Astrocyte of the cerebellum (primary cell): ENCODE measurements at regions not wholly inside any gene's neighbourhood (a gene's known extent, or its start where the extent isn't known, plus 50 kb on each side); places are given as distances from the start of the nearest gene placed in this dataset.

Experiments used
- DNase-seq: peaks from one replicate; pipeline ENCODE4 v3.0.0-alpha.2; 2011; ENCODE audit warnings: low read depth
- H3K4me3 ChIP-seq: 2 replicates; pipeline ENCODE4 v1.5.1; 2011; ENCODE audit warnings: mild to moderate bottlenecking, low read depth, low read length, moderate library complexity
- in situ Hi-C: cut with HindIII; loops from 2 replicates; pipeline ENCODE4 v1.10.0; 2017; ENCODE audit warnings: low sequenced_read_pairs
- TF ChIP-seq, protein P1 (sequence below): IDR thresholded peaks from 2 replicates; pipeline ENCODE4 v1.5.1; 2012; ENCODE audit warnings: low read length, low read depth, moderate library complexity, mild to moderate bottlenecking; ENCODE audit errors: missing control alignments

DNA sequence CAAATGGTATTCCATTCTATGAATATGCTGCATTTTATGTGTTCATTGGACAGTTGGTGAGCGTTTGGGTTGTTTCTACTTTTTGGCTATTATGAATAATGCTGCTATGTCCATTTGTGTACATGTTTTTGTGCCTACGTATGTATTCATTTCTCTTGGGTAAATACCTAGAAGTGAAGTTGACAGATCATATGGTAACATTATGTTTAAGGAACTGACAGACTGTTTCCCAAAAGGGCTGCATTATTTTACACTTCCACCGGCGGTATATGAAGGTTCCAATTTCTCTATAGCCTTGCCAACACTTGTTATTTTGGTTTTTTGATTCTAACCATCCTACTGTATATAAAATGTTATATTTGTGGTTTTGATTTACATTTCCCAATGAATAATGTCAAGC, 703.9 kb upstream of the CDH2 start:
- TF ChIP-seq, protein P1, sequence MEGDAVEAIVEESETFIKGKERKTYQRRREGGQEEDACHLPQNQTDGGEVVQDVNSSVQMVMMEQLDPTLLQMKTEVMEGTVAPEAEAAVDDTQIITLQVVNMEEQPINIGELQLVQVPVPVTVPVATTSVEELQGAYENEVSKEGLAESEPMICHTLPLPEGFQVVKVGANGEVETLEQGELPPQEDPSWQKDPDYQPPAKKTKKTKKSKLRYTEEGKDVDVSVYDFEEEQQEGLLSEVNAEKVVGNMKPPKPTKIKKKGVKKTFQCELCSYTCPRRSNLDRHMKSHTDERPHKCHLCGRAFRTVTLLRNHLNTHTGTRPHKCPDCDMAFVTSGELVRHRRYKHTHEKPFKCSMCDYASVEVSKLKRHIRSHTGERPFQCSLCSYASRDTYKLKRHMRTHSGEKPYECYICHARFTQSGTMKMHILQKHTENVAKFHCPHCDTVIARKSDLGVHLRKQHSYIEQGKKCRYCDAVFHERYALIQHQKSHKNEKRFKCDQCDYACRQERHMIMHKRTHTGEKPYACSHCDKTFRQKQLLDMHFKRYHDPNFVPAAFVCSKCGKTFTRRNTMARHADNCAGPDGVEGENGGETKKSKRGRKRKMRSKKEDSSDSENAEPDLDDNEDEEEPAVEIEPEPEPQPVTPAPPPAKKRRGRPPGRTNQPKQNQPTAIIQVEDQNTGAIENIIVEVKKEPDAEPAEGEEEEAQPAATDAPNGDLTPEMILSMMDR, result no peak
- no peak overlapping the region for H3K4me3 ChIP-seq
- no peak for DNase-seq
- in situ Hi-C loops, result no loop called here

DNA sequence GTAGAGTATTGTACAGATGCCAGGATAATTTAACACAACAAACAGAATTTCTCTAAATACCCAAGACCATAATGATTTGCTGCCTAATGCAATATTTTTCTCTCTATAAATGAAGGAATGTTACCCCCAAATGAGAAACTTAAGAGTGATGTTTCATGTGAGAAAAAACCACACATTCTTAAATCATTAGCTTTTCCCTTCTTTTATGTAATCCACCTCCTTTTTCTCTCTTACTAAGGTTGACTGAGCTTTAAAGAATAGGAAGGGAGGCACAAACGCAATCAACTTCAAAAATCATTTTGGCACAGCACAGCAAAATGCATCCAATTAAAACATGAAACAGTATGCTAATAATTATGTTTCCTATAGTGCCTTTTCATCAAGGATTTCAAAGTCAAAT, 698.1 kb upstream of the CDH2 start:
- in situ Hi-C loops, result no loop called here
- TF ChIP-seq, protein P1, result no peak
- H3K4me3 ChIP-seq, result no peak overlapping the region
- DNase-seq, result peak; percentile 60

DNA sequence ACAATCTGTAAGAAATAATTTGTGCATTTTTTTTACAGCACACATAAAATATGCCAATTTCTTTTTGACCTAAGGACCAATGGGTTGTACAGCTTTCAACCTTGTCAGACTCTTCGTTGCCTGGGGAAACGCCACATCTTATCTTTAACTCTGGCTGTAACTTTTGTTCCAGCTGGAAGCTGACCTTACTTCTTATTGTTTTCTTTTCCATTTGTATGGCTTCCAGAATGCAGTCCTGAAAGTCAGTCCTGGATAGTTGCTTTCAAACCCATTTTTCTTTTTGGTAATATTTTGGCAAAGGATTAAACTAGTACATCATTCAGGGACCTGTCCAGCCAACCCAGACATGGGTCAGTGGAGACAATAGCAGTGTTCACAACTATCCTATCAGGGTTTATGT, 686.5 kb upstream of the CDH2 start:
- DNase-seq, result no peak
- in situ Hi-C loops, result no loop called here
- TF ChIP-seq, protein P1, result no peak
- H3K4me3 ChIP-seq, result no peak overlapping the region

DNA sequence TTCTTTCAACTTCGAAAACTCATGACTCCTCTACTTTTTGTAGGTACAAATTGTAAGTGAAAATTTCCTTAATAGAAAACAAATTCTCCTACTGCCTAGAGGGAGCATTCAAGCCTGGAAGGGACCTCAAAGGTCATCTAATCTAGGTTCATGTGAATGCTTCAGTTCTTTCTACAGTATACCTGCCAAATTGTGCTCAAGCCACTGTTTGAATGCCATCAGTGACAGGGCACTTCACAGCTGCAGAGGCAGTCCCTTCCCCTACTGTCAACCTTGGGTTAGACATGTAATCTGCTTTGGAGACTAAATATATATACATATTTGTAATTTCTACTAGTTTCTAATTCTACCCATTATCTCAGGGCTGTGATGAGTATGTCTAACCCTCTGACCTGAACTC, 681.3 kb upstream of the CDH2 start:
- H3K4me3 ChIP-seq, result no peak overlapping the region
- TF ChIP-seq, protein P1, result no peak
- in situ Hi-C loops, result no loop called here
- DNase-seq, result no peak

DNA sequence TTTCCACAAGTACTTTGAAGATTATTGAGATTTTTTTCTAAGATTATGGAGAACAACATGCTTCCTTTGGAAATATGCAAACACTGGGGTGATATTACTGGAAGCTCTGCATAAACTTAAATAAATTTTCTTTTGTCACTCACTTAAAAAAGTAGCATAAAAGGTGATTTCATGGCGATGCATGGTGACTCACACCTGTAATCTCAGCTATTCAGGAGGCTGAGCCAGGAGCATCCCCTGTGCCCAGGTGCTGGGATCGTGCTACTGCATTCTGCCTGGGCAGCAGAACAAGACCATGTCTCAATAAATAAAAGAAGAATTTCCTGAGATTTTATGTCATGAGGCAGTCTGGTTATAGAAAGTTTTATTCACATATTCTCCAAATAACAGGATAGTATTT, 679.1 kb upstream of the CDH2 start:
- in situ Hi-C loops, result no loop called here
- H3K4me3 ChIP-seq, result no peak overlapping the region
- TF ChIP-seq, protein P1, result no peak

DNA sequence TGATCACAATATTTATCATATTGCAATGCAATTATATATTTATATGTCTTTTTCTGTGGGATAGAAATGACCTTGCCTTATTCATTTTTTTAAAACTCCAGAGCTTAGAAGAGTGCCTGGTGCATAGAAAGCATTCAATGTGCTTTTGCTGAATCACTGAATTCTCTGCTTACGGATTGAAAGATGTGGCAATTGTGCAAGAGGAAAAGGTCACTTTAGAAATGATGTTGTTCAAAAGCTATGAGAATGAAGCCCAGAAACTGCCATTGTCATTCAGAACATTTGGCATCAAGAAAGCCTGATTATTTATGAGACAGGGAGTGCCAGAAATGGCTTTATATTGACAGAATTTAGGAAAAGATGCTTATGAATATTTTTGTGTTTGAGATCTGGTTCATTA, 678.6 kb upstream of the CDH2 start:
- no peak overlapping the region for H3K4me3 ChIP-seq
- DNase-seq, result no peak
- in situ Hi-C loops, result no loop called here
- TF ChIP-seq, protein P1, result no peak

More for the DNA sequence above, 679.1 kb upstream of the CDH2 start:
- DNase-seq, result no peak

DNA sequence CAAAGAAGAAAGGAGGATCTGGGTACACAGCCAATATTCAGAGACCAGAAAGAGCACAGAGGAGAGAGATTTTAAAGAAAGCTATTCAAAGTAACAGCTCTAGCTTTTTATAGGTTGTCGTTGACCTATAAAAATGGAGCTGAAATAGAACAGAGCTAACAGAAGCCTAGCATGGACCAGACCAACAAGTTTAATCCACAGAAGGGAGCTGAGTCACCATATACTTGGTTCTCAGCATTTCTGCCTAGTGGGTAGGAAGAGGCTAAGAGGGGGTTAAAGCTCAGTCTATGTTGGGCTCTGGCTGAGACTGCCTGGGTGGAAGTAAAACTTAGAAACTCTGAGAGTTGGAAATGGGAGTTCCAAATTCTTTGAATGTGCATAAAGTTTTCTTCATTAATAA, 678.0 kb upstream of the CDH2 start:
- no peak for DNase-seq
- TF ChIP-seq, protein P1, result no peak
- in situ Hi-C loops, result no loop called here

More for the DNA sequence above, 678.0 kb upstream of the CDH2 start:
- H3K4me3 ChIP-seq, result no peak overlapping the region
